Panc1 (cell line): ENCODE measurements at regions not wholly inside any gene's neighbourhood (a gene's known extent, or its start where the extent isn't known, plus 50 kb on each side); places are given as distances from the start of the nearest gene placed in this dataset.

Source experiments
- ATAC-seq: fragments of 200-7000 bp; cut with Tn5 transposase; 2 replicates; pipeline ENCODE4 v1.9.1; 2020; ENCODE audit warnings: mild to moderate bottlenecking, moderate library complexity
- BruUV-seq: library from RNA; stranded (reverse); fragments of 400-500 nt; replicated peaks from 2 replicates; lab custom pipeline; 2021; lab: Mats Ljungman, UMichigan
- CTCF ChIA-PET: fragments of 300-600 bp; sonication (Branson Sonifier 250); formaldehyde crosslinking; loops from one replicate; lab custom pipeline; 2022; ENCODE audit warnings: antibody characterized with exemption; lab: Charles Lee
- POLR2A ChIA-PET: fragments of 300-600 bp; sonication (Branson Sonifier 250); formaldehyde crosslinking; loops from one replicate; lab custom pipeline; 2022; ENCODE audit warnings: antibody characterized with exemption; lab: Charles Lee
- DNase-seq: peaks from one replicate; pipeline ENCODE4 v3.0.0-alpha.2; 2010; ENCODE audit warnings: low read depth, low spot score
- H3K27ac ChIP-seq: 2 replicates; pipeline ENCODE4 v1.5.1; 2011; ENCODE audit warnings: mild to moderate bottlenecking, low read length, inconsistent platforms
- H3K27me3 ChIP-seq: fragments of 200-500 bp; sonication (Bioruptor generic); 2 replicates; pipeline ENCODE4 v1.6.0; 2014; ENCODE audit warnings: low read length, inconsistent platforms; ENCODE audit not compliant: control insufficient read depth, insufficient read depth
- H3K36me3 ChIP-seq: fragments of 200-500 bp; sonication (Bioruptor generic); 2 replicates; pipeline ENCODE4 v1.5.1; 2014; ENCODE audit warnings: inconsistent platforms, mild to moderate bottlenecking, low read length, moderate library complexity; ENCODE audit not compliant: control insufficient read depth, insufficient read depth
- H3K4me1 ChIP-seq: 2 replicates; pipeline ENCODE4 v1.5.1; 2011; ENCODE audit warnings: inconsistent platforms, mild to moderate bottlenecking, low read length, moderate library complexity; ENCODE audit not compliant: control insufficient read depth, insufficient read depth
- H3K4me3 ChIP-seq, 2 experiments: 2 replicates each; pipeline ENCODE4 v1.5.1; 2011 to 2012; ENCODE audit warnings: low read depth in 2 of 2, low read length in 2 of 2, mild to moderate bottlenecking in 2 of 2, inconsistent platforms in 1 of 2, moderate library complexity in 1 of 2
- H3K9me3 ChIP-seq: fragments of 200-500 bp; sonication (Bioruptor generic); 2 replicates; pipeline ENCODE4 v1.5.1; 2014; ENCODE audit warnings: low read depth, mild to moderate bottlenecking, inconsistent platforms, low read length, moderate library complexity; ENCODE audit not compliant: control insufficient read depth, insufficient read depth
- CTCF ChIP-seq: fragments of 450-650 bp; IDR thresholded peaks from 2 replicates; pipeline ENCODE4 v1.5.1; 2017; ENCODE audit warnings: mild to moderate bottlenecking
- POLR2AphosphoS5 ChIP-seq: IDR thresholded peaks from 2 replicates; pipeline ENCODE4 v1.6.1; 2012; ENCODE audit warnings: mild to moderate bottlenecking, low read depth, low read length, moderate library complexity
- SIN3A ChIP-seq: IDR thresholded peaks from 2 replicates; pipeline ENCODE4 v1.6.1; 2012; ENCODE audit warnings: low read depth, mild to moderate bottlenecking, low read length, moderate library complexity, borderline replicate concordance; ENCODE audit not compliant: insufficient read depth
- TCF7L2 ChIP-seq: IDR thresholded peaks from 2 replicates; pipeline ENCODE4 v1.6.1; 2011; ENCODE audit warnings: mild to moderate bottlenecking, low read depth, low read length, inconsistent platforms
- in situ Hi-C: cut with HindIII; loops from 2 replicates; pipeline ENCODE4 v1.10.0; 2016; ENCODE audit warnings: low sequenced_read_pairs, low pct_unique_long_range_greater_than_20kb
- intact Hi-C: fragments of 100-400 bp; cut with micrococcal nuclease; formaldehyde crosslinking; loops from one replicate; pipeline ENCODE4 v1.10.0; 2022; ENCODE audit not compliant: unreplicated experiment
- TF ChIP-seq, protein P1 (sequence below), 2 experiments: IDR thresholded peaks; 2 replicates each; pipeline ENCODE4 v1.6.1; 2011 to 2012; ENCODE audit warnings: low read depth in 2 of 2, control low read depth in 1 of 2, low read length in 1 of 2, mild to moderate bottlenecking in 1 of 2, moderate library complexity in 1 of 2; ENCODE audit not compliant: insufficient read depth in 1 of 2

GRCh38 chr6:148213366-148213765 lies 129.3 kb upstream of the SASH1 start:
- Histone ChIP-seq H3K4me3 (no peak overlapping the region), H3K27me3 (no peaks in the 10 kb centered on the region), H3K36me3 (no peaks in the 10 kb centered on the region), H3K27ac (no peak overlapping the region), H3K9me3 (no peaks in the 10 kb centered on the region), H3K4me1 (no peaks in the 10 kb centered on the region)
- no TSS peak for BruUV-seq
- intact Hi-C loops: no loop called here
- DNase-seq (no peak), ATAC-seq (no peak)
- TF ChIP-seq, protein P1, sequence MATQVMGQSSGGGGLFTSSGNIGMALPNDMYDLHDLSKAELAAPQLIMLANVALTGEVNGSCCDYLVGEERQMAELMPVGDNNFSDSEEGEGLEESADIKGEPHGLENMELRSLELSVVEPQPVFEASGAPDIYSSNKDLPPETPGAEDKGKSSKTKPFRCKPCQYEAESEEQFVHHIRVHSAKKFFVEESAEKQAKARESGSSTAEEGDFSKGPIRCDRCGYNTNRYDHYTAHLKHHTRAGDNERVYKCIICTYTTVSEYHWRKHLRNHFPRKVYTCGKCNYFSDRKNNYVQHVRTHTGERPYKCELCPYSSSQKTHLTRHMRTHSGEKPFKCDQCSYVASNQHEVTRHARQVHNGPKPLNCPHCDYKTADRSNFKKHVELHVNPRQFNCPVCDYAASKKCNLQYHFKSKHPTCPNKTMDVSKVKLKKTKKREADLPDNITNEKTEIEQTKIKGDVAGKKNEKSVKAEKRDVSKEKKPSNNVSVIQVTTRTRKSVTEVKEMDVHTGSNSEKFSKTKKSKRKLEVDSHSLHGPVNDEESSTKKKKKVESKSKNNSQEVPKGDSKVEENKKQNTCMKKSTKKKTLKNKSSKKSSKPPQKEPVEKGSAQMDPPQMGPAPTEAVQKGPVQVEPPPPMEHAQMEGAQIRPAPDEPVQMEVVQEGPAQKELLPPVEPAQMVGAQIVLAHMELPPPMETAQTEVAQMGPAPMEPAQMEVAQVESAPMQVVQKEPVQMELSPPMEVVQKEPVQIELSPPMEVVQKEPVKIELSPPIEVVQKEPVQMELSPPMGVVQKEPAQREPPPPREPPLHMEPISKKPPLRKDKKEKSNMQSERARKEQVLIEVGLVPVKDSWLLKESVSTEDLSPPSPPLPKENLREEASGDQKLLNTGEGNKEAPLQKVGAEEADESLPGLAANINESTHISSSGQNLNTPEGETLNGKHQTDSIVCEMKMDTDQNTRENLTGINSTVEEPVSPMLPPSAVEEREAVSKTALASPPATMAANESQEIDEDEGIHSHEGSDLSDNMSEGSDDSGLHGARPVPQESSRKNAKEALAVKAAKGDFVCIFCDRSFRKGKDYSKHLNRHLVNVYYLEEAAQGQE (IDR thresholded peaks at IDR 0.05; ENCODE audit: insufficient read depth in 1 of 2, low read depth in 2 of 2, low read length in 1 of 2): no peak
- TF ChIP-seq POLR2AphosphoS5 (no peak), TCF7L2 (no peak), CTCF (no peak), SIN3A (no peak)
- ChIA-PET POLR2A (no interaction called here), CTCF (no interaction called here)
- in situ Hi-C loops: no loop called here

DNA sequence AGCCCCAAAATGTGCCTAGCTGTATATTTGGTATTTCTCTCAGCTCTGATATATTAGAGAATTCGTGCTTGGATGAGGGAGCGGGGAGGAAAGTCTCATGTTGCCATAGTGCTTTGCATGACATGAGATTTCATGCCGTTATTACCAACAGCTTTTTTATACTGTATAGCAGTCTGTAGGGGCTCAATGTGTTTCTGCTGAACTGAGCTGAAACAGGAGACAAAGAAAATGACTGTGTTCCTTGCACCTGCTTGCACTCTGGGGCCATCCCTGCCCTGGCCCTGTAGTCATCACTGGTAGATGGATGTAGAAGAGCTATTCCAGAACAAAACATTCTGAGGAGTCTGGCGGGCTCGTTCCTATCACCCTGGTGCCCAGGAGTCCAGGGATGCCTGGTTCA lies 128.0 kb upstream of the SASH1 start:
- CTCF ChIA-PET: no interaction called here
- ATAC-seq: no peak
- Histone ChIP-seq H3K27ac (no peak overlapping the region), H3K9me3 (no peaks in the 10 kb centered on the region), H3K27me3 (no peaks in the 10 kb centered on the region), H3K36me3 (no peaks in the 10 kb centered on the region), H3K4me3 (no peak overlapping the region), H3K4me1 (no peaks in the 10 kb centered on the region)
- TF ChIP-seq TCF7L2: no peak
- no peak for TF ChIP-seq CTCF
- TF ChIP-seq, protein P1 (IDR thresholded peaks at IDR 0.05; ENCODE audit: insufficient read depth in 1 of 2, low read depth in 2 of 2, low read length in 1 of 2): no peak
- TF ChIP-seq SIN3A: no peak
- TF ChIP-seq POLR2AphosphoS5: no peak
- BruUV-seq: no TSS peak
- intact Hi-C loops: no loop called here
- in situ Hi-C loops: no loop called here
- DNase-seq: no peak
- POLR2A ChIA-PET: no interaction called here
